Type B pancreatic cell (in vitro differentiated cells): ENCODE measurements at regions not wholly inside any gene's neighbourhood (a gene's known extent, or its start where the extent isn't known, plus 50 kb on each side); places are given as distances from the start of the nearest gene placed in this dataset.

ENCODE experiments used
- DNase-seq: peaks from one replicate; pipeline ENCODE4 v3.0.0; 2021; ENCODE audit warnings: mixed read lengths; ENCODE audit not compliant: unreplicated experiment; ENCODE audit errors: extremely low spot score
- H3K27ac Mint-ChIP-seq: 2 replicates; pipeline ENCODE4 v1.8.0; 2021; ENCODE audit warnings: mild to moderate bottlenecking, mixed read lengths
- H3K27me3 Mint-ChIP-seq: 2 replicates; pipeline ENCODE4 v1.8.0; 2021; ENCODE audit warnings: mixed read lengths
- H3K36me3 Mint-ChIP-seq: 2 replicates; pipeline ENCODE4 v1.8.0; 2021; ENCODE audit warnings: mixed read lengths
- H3K4me1 Mint-ChIP-seq: one replicate; pipeline ENCODE4 v1.8.0; 2021; ENCODE audit warnings: mixed read lengths; ENCODE audit not compliant: unreplicated experiment
- H3K4me3 Mint-ChIP-seq: 2 replicates; pipeline ENCODE4 v1.8.0; 2021; ENCODE audit warnings: mild to moderate bottlenecking, mixed read lengths
- H3K9me3 Mint-ChIP-seq: 2 replicates; pipeline ENCODE4 v1.8.0; 2021; ENCODE audit warnings: mixed read lengths
- CTCF ChIP-seq: fragments of 200-600 bp; sonication (generic); conservative IDR thresholded peaks from 2 replicates; pipeline ENCODE4 v1.5.0; 2021; ENCODE audit warnings: antibody characterized with exemption, mild to moderate bottlenecking

GRCh38 chr1:234980291-234980644, 148.4 kb downstream of the TOMM20 start:
- no peaks in the 10 kb centered on the region for H3K9me3 Mint-ChIP-seq
- H3K4me3 Mint-ChIP-seq: no peak overlapping the region
- H3K27ac Mint-ChIP-seq: peak overlapping the region; percentile 26
- no peak for TF ChIP-seq CTCF
- no peaks in the 10 kb centered on the region for H3K36me3 Mint-ChIP-seq
- peaks cover 60% of the 10 kb centered on the region for H3K4me1 Mint-ChIP-seq
- H3K27me3 Mint-ChIP-seq: no peaks in the 10 kb centered on the region
- DNase-seq: no peak

- Mint-ChIP-seq H3K27me3 (no peaks in the 10 kb centered on the region), H3K4me3 (peak overlapping the region; percentile 44), H3K36me3 (no peaks in the 10 kb centered on the region), H3K9me3 (no peaks in the 10 kb centered on the region), H3K27ac (peak overlapping the region; percentile 84), H3K4me1 (peaks cover 66% of the 10 kb centered on the region)
- no peak for DNase-seq
- TF ChIP-seq CTCF: no peak
Measured at GRCh38 chr1:234979296-234980279, 149.0 kb downstream of the TOMM20 start.

DNA sequence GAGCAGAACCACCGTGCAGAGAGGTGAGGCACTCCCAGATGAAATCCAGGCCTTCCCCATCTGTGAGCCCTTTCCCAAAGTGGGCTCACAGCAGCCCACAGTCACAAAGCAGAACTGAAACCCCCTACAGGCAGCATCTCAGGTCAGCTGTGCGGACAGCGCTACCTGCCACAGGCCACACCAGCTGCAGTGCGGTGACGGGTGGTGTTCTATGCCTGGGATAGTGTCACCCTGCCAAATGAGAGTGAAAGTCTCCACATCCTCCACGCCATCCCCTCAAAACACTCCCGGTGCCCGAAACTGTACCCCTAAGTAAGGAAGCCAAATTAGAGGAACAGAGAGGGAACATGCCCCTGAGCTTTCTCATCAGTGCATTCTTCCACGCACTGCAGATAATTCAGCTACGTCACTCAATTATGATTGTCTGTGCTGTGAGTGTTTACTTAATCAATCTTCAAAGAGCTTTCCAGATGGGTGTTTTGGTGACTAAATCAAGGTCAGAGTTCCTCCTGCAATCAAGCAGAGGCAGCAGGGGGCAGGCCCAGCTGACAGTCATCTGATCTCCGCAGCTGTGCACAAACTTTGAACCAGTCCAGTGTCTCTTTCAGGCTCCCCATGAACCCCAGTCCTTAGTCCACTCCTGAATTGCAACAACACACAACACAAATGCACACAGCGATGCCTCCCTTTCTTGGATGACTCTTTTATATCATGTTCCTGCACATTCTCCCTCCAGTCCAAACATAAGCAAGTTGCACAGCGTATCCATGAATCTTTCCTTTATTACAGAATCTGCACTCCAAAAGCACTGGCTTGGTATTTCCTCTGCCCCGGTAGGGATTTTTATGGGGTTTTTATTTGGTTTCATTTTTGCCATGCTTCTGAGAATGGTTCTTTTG, 150.0 kb downstream of the TOMM20 start:
- peak overlapping the region; percentile 44 for H3K4me3 Mint-ChIP-seq
- no peaks in the 10 kb centered on the region for H3K27me3 Mint-ChIP-seq
- DNase-seq: no peak
- TF ChIP-seq CTCF: peak; percentile 31
- H3K36me3 Mint-ChIP-seq: no peaks in the 10 kb centered on the region
- peaks cover 65% of the 10 kb centered on the region for H3K4me1 Mint-ChIP-seq
- no peaks in the 10 kb centered on the region for H3K9me3 Mint-ChIP-seq
- H3K27ac Mint-ChIP-seq: peak overlapping the region; percentile 84

DNA sequence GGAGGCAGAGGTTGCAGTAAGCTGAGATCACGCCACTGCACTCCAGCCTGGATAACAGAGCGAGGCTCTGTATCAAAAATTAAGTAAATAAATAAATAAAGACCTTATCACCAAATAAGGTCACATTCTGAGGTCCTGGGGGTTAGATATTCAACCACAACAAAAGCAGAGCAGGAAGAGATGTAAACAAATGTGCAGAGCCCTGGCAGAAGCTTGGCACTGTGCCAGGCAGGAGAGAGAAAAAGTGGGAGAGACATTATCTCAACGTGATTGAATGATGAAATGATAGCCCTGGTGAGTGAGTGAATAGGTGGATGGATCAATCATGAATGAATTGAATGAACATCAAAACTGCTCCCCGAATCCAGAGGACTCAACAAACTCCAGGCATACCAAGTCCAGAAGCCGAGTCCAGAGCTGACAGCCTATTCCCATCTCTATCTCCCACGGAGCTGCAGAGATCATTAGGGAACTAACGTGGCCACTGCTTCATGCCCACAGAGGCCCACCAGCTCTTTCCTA, 150.7 kb downstream of the TOMM20 start:
- Mint-ChIP-seq H3K27ac (peak overlapping the region; percentile 84), H3K27me3 (no peaks in the 10 kb centered on the region), H3K9me3 (no peaks in the 10 kb centered on the region), H3K36me3 (no peaks in the 10 kb centered on the region), H3K4me3 (no peak overlapping the region), H3K4me1 (peaks cover 65% of the 10 kb centered on the region)
- DNase-seq: no peak
- no peak for TF ChIP-seq CTCF

DNA sequence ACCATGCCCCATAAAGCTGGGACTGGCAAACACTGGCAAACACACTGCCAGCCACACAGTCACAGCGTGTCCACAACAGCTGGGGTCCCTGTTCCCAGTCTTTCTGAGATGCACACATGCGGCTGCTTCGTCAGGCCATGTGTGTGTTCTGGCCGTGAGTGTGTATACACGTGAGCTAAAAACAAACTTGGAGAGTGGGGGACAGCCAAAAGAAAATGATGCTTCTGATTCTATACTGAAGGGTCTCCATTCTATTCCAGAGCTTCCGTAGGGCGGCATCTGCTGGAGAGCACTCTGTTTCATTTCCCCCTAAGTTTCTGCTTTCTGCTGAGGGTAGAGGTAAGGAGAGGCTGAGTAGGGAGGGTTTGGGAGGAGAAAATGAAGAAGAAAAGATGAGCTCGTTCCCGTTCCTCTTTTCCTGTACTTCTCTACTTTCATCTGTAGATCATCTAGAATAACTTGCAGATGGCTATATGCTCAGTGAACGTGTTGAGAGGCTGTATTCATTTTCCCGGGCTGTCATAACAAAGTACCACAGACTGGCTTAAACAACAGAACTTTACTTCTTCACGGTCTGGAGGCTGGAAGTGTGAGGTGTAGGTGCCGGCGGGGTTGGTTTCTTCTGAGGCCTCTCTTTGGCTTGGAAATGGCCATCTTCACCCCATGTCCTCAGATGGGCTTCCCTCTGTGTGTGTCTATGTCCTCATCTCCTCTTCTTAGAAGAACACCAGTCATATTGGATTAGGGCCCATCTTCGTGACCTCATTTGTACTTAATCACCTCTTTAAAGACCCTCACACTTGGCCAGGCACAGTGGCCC, 151.6 kb downstream of the TOMM20 start:
- H3K9me3 Mint-ChIP-seq: no peaks in the 10 kb centered on the region
- no peak for TF ChIP-seq CTCF
- H3K27me3 Mint-ChIP-seq: no peaks in the 10 kb centered on the region
- no peaks in the 10 kb centered on the region for H3K36me3 Mint-ChIP-seq
- H3K27ac Mint-ChIP-seq: no peak overlapping the region
- no peak for DNase-seq
- peak overlapping the region; percentile 39 for H3K4me3 Mint-ChIP-seq
- peaks cover 70% of the 10 kb centered on the region for H3K4me1 Mint-ChIP-seq
